Brain microvascular endothelial cell (primary cell): ENCODE measurements at regions not wholly inside any gene's neighbourhood (a gene's known extent, or its start where the extent isn't known, plus 50 kb on each side); places are given as distances from the start of the nearest gene placed in this dataset.

Source experiments
- DNase-seq: peaks from one replicate; pipeline ENCODE4 v3.0.0-alpha.2; 2020
- H3K27ac ChIP-seq: fragments of 250-450 bp; sonication (Bioruptor Pico); 2 replicates; pipeline ENCODE4 v1.5.1; 2020; ENCODE audit warnings: mild to moderate bottlenecking, moderate library complexity
- H3K27me3 ChIP-seq: fragments of 250-450 bp; sonication (Bioruptor Pico); replicated peaks from 2 replicates; pipeline ENCODE4 v1.5.1; 2020; ENCODE audit warnings: mild to moderate bottlenecking
- H3K36me3 ChIP-seq: fragments of 250-450 bp; sonication (Bioruptor Pico); replicated peaks from 2 replicates; pipeline ENCODE4 v1.5.1; 2020; ENCODE audit warnings: mild to moderate bottlenecking
- H3K4me3 ChIP-seq: 2 replicates; pipeline ENCODE4 v1.5.1; 2011; ENCODE audit warnings: low read depth, mild to moderate bottlenecking, control low read depth, low read length, moderate library complexity
- CTCF ChIP-seq: IDR thresholded peaks from 2 replicates; pipeline ENCODE4 v1.5.1; 2011; ENCODE audit warnings: low read depth, mild to moderate bottlenecking, moderate library complexity, low read length, control low read depth, inconsistent platforms; ENCODE audit errors: missing control alignments
- in situ Hi-C: cut with HindIII; loops from 2 replicates; pipeline ENCODE4 v1.10.0; 2017; ENCODE audit warnings: low sequenced_read_pairs, low pct_ligation_motif_present

GRCh38 chr13:65562305-65562704 lies 1667.8 kb downstream of the PCDH9 start:
- no peak for TF ChIP-seq CTCF
- no peak overlapping the region for H3K4me3 ChIP-seq
- no peak for DNase-seq
- H3K27me3 ChIP-seq, result no peaks in the 10 kb centered on the region
- in situ Hi-C loops, result no loop called here
- H3K36me3 ChIP-seq, result no peaks in the 10 kb centered on the region
- no peak overlapping the region for H3K27ac ChIP-seq

DNA sequence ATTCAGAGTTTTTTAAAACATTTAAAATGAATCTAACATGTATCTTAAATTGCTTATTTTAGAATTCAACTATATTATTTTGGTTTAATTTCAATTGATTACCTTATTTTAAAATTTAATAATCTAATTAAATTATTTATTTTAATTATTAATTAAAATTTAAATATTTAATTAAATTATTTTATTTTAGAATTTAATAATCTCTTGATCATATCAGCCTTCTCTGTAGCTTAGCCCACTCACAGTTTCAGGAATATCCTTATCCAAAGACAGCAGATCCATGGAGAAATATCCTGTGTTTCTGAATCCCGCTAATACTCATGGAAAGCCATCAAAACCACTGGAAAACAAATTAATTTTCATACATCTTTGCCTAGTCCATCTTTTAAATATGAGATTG lies 1669.2 kb downstream of the PCDH9 start:
- DNase-seq, result no peak
- TF ChIP-seq CTCF, result no peak
- in situ Hi-C loops, result no loop called here

DNA sequence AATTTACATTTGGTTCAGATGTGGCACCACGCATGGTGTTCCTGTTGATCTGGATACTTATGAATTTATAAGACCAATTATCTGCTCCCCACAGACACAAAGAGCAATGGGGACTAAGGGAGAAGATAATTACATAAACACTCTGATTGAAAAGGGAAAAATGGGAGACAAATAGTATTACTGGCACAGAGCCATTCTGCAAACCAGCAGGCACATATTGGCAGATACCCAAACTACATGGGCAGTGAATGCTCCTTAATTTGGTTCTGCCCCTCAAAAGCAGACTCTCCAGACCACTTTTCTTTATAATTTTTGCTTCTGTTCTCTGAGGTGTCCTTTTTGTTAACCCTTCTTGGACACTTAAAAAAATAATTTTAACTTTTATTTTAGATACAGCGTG lies 1674.2 kb downstream of the PCDH9 start:
- in situ Hi-C loops, result no loop called here
- DNase-seq, result no peak
- TF ChIP-seq CTCF, result no peak
- Histone ChIP-seq H3K36me3 (no peaks in the 10 kb centered on the region), H3K27ac (no peak overlapping the region), H3K27me3 (no peaks in the 10 kb centered on the region), H3K4me3 (no peak overlapping the region)

More for the DNA sequence above, 1669.2 kb downstream of the PCDH9 start:
- H3K36me3 ChIP-seq, result no peaks in the 10 kb centered on the region
- no peaks in the 10 kb centered on the region for H3K27me3 ChIP-seq
- H3K27ac ChIP-seq, result no peak overlapping the region
- no peak overlapping the region for H3K4me3 ChIP-seq

GRCh38 chr13:65553096-65553727 lies 1676.9 kb downstream of the PCDH9 start:
- no peak for DNase-seq
- Histone ChIP-seq H3K36me3 (no peaks in the 10 kb centered on the region), H3K4me3 (no peak overlapping the region), H3K27ac (no peak overlapping the region), H3K27me3 (no peaks in the 10 kb centered on the region)
- TF ChIP-seq CTCF, result no peak
- in situ Hi-C loops, result no loop called here

DNA sequence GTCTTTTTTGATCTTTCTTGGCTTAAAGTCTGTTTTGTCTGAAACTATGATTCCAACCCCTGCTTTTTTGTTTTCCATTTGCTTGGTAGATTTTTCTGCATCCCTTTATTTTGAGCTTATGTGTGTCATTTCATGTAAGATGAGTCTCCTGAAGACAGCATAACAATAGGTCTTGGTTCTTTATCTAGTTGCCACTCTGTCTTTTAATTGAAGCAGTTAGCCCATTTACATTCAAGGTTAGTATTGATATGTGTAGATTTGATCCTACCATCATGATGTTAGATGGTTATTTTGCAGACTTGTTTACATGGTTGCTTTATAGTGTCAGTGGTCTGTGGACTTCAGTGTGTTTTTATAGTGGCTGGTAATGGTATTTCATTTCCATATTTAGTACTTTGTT lies 1678.9 kb downstream of the PCDH9 start:
- no peak overlapping the region for H3K4me3 ChIP-seq
- TF ChIP-seq CTCF, result no peak
- in situ Hi-C loops, result no loop called here
- H3K36me3 ChIP-seq, result no peaks in the 10 kb centered on the region
- H3K27ac ChIP-seq, result no peak overlapping the region
- DNase-seq, result no peak
- H3K27me3 ChIP-seq, result no peaks in the 10 kb centered on the region

GRCh38 chr13:65540175-65540574 lies 1690.0 kb downstream of the PCDH9 start:
- Histone ChIP-seq H3K27ac (no peak overlapping the region), H3K27me3 (no peaks in the 10 kb centered on the region), H3K36me3 (no peaks in the 10 kb centered on the region), H3K4me3 (no peak overlapping the region)
- no peak for DNase-seq
- in situ Hi-C loops, result no loop called here
- no peak for TF ChIP-seq CTCF
